Omental fat pad (tissue), 3 donors: ENCODE measurements at regions not wholly inside any gene's neighbourhood (a gene's known extent, or its start where the extent isn't known, plus 50 kb on each side); places are given as distances from the start of the nearest gene placed in this dataset.

Experiments
- ATAC-seq: fragments of 150-250 bp; one replicate; pipeline ENCODE4 v1.9.1; 2016; ENCODE audit warnings: mild to moderate bottlenecking, moderate library complexity; ENCODE audit not compliant: low FRiP score
- DNase-seq: peaks from one replicate; pipeline ENCODE4 v3.0.0-alpha.2; 2019; ENCODE audit warnings: low spot score
- TF ChIP-seq, protein P1 (sequence below), 3 donors: fragments of 450-650 bp; IDR thresholded peaks; one replicate each; pipeline ENCODE4 v1.5.1; 2016 to 2017; ENCODE audit warnings: antibody characterized with exemption in 3 of 3, mild to moderate bottlenecking in 3 of 3, moderate library complexity in 2 of 3

DNA sequence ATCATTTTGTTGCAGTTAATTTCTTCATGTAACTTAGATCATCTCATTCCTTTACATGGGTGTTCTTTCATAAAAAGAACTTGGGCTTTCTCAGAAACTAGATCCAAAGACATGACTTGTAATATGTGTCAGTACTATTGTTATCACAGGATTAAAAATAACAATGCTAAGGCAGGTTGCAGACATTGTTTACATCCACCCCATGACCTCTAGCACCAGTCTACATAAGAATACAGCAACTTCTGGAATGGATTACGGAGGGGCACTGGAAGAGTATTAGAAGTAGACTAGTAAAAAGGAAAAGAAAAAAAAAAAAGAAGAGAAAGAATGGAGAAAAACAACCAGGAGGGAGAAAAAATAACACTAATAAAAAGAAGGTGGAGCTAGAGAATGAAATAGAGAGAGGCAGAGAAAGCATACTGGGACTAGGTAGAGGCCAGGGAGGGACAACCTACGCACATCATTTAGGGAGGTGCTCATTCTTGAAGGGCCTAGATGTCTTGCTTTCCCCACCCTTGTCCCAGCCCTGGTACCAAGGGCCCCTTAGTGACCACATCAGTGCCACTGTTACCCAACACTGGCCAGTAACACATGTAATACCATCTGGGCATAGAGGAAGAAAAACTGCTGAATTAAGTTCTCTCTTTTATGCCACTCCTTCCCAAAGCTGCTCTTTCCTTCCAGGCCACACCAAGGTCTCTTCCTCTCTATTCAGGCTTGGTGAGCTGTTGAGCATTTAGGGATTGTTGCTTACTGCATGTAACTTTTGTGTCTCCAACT lies 70.6 kb upstream of the KLF7 start:
- TF ChIP-seq, protein P1, sequence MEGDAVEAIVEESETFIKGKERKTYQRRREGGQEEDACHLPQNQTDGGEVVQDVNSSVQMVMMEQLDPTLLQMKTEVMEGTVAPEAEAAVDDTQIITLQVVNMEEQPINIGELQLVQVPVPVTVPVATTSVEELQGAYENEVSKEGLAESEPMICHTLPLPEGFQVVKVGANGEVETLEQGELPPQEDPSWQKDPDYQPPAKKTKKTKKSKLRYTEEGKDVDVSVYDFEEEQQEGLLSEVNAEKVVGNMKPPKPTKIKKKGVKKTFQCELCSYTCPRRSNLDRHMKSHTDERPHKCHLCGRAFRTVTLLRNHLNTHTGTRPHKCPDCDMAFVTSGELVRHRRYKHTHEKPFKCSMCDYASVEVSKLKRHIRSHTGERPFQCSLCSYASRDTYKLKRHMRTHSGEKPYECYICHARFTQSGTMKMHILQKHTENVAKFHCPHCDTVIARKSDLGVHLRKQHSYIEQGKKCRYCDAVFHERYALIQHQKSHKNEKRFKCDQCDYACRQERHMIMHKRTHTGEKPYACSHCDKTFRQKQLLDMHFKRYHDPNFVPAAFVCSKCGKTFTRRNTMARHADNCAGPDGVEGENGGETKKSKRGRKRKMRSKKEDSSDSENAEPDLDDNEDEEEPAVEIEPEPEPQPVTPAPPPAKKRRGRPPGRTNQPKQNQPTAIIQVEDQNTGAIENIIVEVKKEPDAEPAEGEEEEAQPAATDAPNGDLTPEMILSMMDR (IDR thresholded peaks at IDR 0.05): no peak
- DNase-seq (no peak), ATAC-seq (no peak)

- DNase-seq (peak; percentile 66), ATAC-seq (peak; percentile 91)
- TF ChIP-seq, protein P1 (IDR thresholded peaks at IDR 0.05): no peak
Observed at GRCh38 chr2:207238831-207239701, 73.3 kb upstream of the KLF7 start.

- ATAC-seq (peak; percentile 37), DNase-seq (no peak)
- TF ChIP-seq, protein P1 (IDR thresholded peaks at IDR 0.05): no peak
Observed at GRCh38 chr2:207239754-207240494, 74.2 kb upstream of the KLF7 start.

GRCh38 chr2:207240649-207241048 lies 74.9 kb upstream of the KLF7 start:
- DNase-seq: no peak
- TF ChIP-seq, protein P1 (IDR thresholded peaks at IDR 0.05): no peak
- ATAC-seq: no peak

- ATAC-seq (no peak), DNase-seq (no peak)
- TF ChIP-seq, protein P1 (IDR thresholded peaks at IDR 0.05): no peak
Observed at GRCh38 chr2:207241198-207241597, 75.5 kb upstream of the KLF7 start.

GRCh38 chr2:207243601-207244000 lies 77.9 kb upstream of the KLF7 start:
- TF ChIP-seq, protein P1 (IDR thresholded peaks at IDR 0.05): no peak
- ATAC-seq (no peak), DNase-seq (no peak)
